OCI-LY3 (cell line): ENCODE measurements at regions not wholly inside any gene's neighbourhood (a gene's known extent, or its start where the extent isn't known, plus 50 kb on each side); places are given as distances from the start of the nearest gene placed in this dataset.
"Not testable (repeated sequence)": the region's sequence is repeated elsewhere in the genome, so short reads cannot be mapped to it uniquely, and the experiment has no call there.

Experiments
- H2AFZ ChIP-seq: fragments of 200-600, 300-600 bp; shearing (Covaris generic); 2 replicates; pipeline ENCODE4 v1.6.0; 2014; ENCODE audit warnings: antibody characterized with exemption, low read depth, low read length
- H3K27ac ChIP-seq: fragments of 200-600, 300-600 bp; sonication (generic); 2 replicates; pipeline ENCODE4 v1.5.1; 2014; ENCODE audit warnings: mild to moderate bottlenecking, low read length, moderate library complexity, mixed read lengths
- H3K27me3 ChIP-seq: fragments of 200-600, 300-600 bp; sonication (generic); 2 replicates; pipeline ENCODE4 v1.6.1; 2014; ENCODE audit warnings: low read depth, low read length, mixed read lengths
- H3K36me3 ChIP-seq: fragments of 200-600, 300-600 bp; sonication (generic); replicated peaks from 2 replicates; pipeline ENCODE3; 2014; ENCODE audit warnings: low read depth, low read length, mixed read lengths
- H3K4me1 ChIP-seq: fragments of 300-600, 200-600 bp; sonication (generic); 2 replicates; pipeline ENCODE4 v1.6.1; 2014; ENCODE audit warnings: low read length, mixed read lengths
- H3K4me2 ChIP-seq: fragments of 200-600, 300-600 bp; sonication (generic); 2 replicates; pipeline ENCODE4 v1.6.1; 2014; ENCODE audit warnings: low read length, mixed read lengths
- H3K4me3 ChIP-seq: fragments of 300-600, 200-600 bp; sonication (generic); 2 replicates; pipeline ENCODE4 v1.5.1; 2014; ENCODE audit warnings: antibody characterized with exemption, mild to moderate bottlenecking, low read length, moderate library complexity
- H3K79me2 ChIP-seq: fragments of 300-600, 200-600 bp; shearing (Covaris generic); 2 replicates; pipeline ENCODE4 v1.6.1; 2014; ENCODE audit warnings: mild to moderate bottlenecking, low read length, mixed read lengths
- H3K9ac ChIP-seq: fragments of 300-600, 200-600 bp; shearing (Covaris generic); 2 replicates; pipeline ENCODE4 v1.6.0; 2014; ENCODE audit warnings: mild to moderate bottlenecking, low read length, moderate library complexity
- H3K9me3 ChIP-seq: fragments of 200-600, 300-600 bp; shearing (Covaris generic); 2 replicates; pipeline ENCODE4 v1.6.1; 2014; ENCODE audit warnings: low read length, mixed read lengths; ENCODE audit not compliant: insufficient read depth
- H4K20me1 ChIP-seq: fragments of 200-600, 300-600 bp; sonication (generic); 2 replicates; pipeline ENCODE4 v1.6.1; 2016; ENCODE audit warnings: low read length, mixed read lengths; ENCODE audit not compliant: insufficient read depth
- CTCF ChIP-seq: fragments of 200-600, 300-600 bp; sonication (generic); IDR thresholded peaks from 2 replicates; pipeline ENCODE4 v1.5.1; 2014; ENCODE audit warnings: antibody characterized with exemption, low read length, low read depth
- EZH2phosphoT487 ChIP-seq: fragments of 200-600 bp; shearing (Covaris generic); IDR thresholded peaks from 2 replicates; pipeline ENCODE4 v1.6.1; 2018; ENCODE audit warnings: antibody characterized with exemption, mixed run types, low read depth

GRCh38 chr4:173722075-173722474 lies 192.0 kb upstream of the HAND2 start:
- Histone ChIP-seq H3K27ac (no peak overlapping the region), H4K20me1 (no peaks in the 10 kb centered on the region), H3K79me2 (no peaks in the 10 kb centered on the region), H3K36me3 (no peaks in the 10 kb centered on the region), H3K9me3 (no peaks in the 10 kb centered on the region), H3K27me3 (no peaks in the 10 kb centered on the region), H2AFZ (no peak overlapping the region), H3K4me1 (no peaks in the 10 kb centered on the region), H3K4me3 (no peak overlapping the region), H3K4me2 (no peak overlapping the region), H3K9ac (no peak overlapping the region)
- no peak for TF ChIP-seq EZH2phosphoT487
- TF ChIP-seq CTCF = no peak

- H4K20me1 ChIP-seq, H3K4me1 ChIP-seq, H2AFZ ChIP-seq, H3K9me3 ChIP-seq, H3K4me3 ChIP-seq, H3K27ac ChIP-seq, H3K27me3 ChIP-seq, H3K9ac ChIP-seq, H3K36me3 ChIP-seq, H3K4me2 ChIP-seq, H3K79me2 ChIP-seq: not testable (repeated sequence)
Measured at GRCh38 chr4:173718504-173718903, 188.5 kb upstream of the HAND2 start.

GRCh38 chr4:173717581-173717980 lies 187.6 kb upstream of the HAND2 start:
- H4K20me1 ChIP-seq = no peaks in the 10 kb centered on the region
- TF ChIP-seq EZH2phosphoT487 = no peak
- TF ChIP-seq CTCF = no peak
- H3K4me3 ChIP-seq = no peak overlapping the region
- H3K4me1 ChIP-seq = no peaks in the 10 kb centered on the region
- H3K27me3 ChIP-seq = no peaks in the 10 kb centered on the region
- no peak overlapping the region for H2AFZ ChIP-seq
- no peak overlapping the region for H3K9ac ChIP-seq
- no peak overlapping the region for H3K4me2 ChIP-seq
- H3K79me2 ChIP-seq = no peaks in the 10 kb centered on the region
- H3K27ac ChIP-seq = no peak overlapping the region
- no peaks in the 10 kb centered on the region for H3K9me3 ChIP-seq
- H3K36me3 ChIP-seq = no peaks in the 10 kb centered on the region

- Histone ChIP-seq H3K36me3 (no peaks in the 10 kb centered on the region), H3K79me2 (no peaks in the 10 kb centered on the region), H4K20me1 (no peaks in the 10 kb centered on the region), H3K4me2 (no peak overlapping the region), H3K9ac (no peak overlapping the region), H2AFZ (no peak overlapping the region), H3K9me3 (no peaks in the 10 kb centered on the region), H3K4me3 (no peak overlapping the region), H3K27me3 (no peaks in the 10 kb centered on the region), H3K27ac (no peak overlapping the region), H3K4me1 (no peaks in the 10 kb centered on the region)
- no peak for TF ChIP-seq CTCF
- no peak for TF ChIP-seq EZH2phosphoT487
Measured at GRCh38 chr4:173714456-173714855, 184.4 kb upstream of the HAND2 start.

- no peak for TF ChIP-seq EZH2phosphoT487
- TF ChIP-seq CTCF = no peak
- no peaks in the 10 kb centered on the region for H4K20me1 ChIP-seq
Measured at GRCh38 chr4:173713026-173713425, 183.0 kb upstream of the HAND2 start.

More at GRCh38 chr4:173713026-173713425, 183.0 kb upstream of the HAND2 start:
- no peak overlapping the region for H3K9ac ChIP-seq
- no peak overlapping the region for H2AFZ ChIP-seq
- no peak overlapping the region for H3K4me3 ChIP-seq
- H3K27me3 ChIP-seq = no peaks in the 10 kb centered on the region
- H3K36me3 ChIP-seq = no peaks in the 10 kb centered on the region
- no peaks in the 10 kb centered on the region for H3K79me2 ChIP-seq
- H3K9me3 ChIP-seq = no peaks in the 10 kb centered on the region
- H3K4me2 ChIP-seq = no peak overlapping the region
- no peaks in the 10 kb centered on the region for H3K4me1 ChIP-seq
- no peak overlapping the region for H3K27ac ChIP-seq
